HFFc6 (cell line): ENCODE measurements at regions not wholly inside any gene's neighbourhood (a gene's known extent, or its start where the extent isn't known, plus 50 kb on each side); places are given as distances from the start of the nearest gene placed in this dataset.

Experiments used
- DNase-seq: peaks from one replicate; pipeline ENCODE4 v3.0.0-alpha.2; 2018
- H3K27ac Mint-ChIP-seq: 2 replicates; pipeline ENCODE4 v1.8.0; 2020; ENCODE audit warnings: mild to moderate bottlenecking, mixed read lengths
- H3K27me3 Mint-ChIP-seq: 2 replicates; pipeline ENCODE4 v1.8.0; 2021; ENCODE audit warnings: mild to moderate bottlenecking, moderate library complexity, mixed read lengths; ENCODE audit not compliant: insufficient read depth
- H3K36me3 Mint-ChIP-seq: 2 replicates; pipeline ENCODE4 v1.8.0; 2021; ENCODE audit warnings: low read depth, mixed read lengths
- H3K4me1 Mint-ChIP-seq: 2 replicates; pipeline ENCODE4 v1.8.0; 2020; ENCODE audit warnings: low read depth, mixed read lengths
- H3K4me3 Mint-ChIP-seq: 2 replicates; pipeline ENCODE4 v1.8.0; 2020; ENCODE audit warnings: mild to moderate bottlenecking, moderate library complexity, mixed read lengths
- H3K9me3 Mint-ChIP-seq: 2 replicates; pipeline ENCODE4 v1.8.0; 2020; ENCODE audit warnings: mild to moderate bottlenecking, mixed read lengths
- CTCF ChIP-seq: fragments of 200-600 bp; sonication (generic); IDR thresholded peaks from 2 replicates; pipeline ENCODE4 v1.5.0; 2021; ENCODE audit warnings: antibody characterized with exemption, mild to moderate bottlenecking

- Mint-ChIP-seq H3K36me3 (peaks cover 10% of the 10 kb centered on the region), H3K27me3 (peaks cover 10% of the 10 kb centered on the region), H3K9me3 (no peaks in the 10 kb centered on the region), H3K4me3 (no peak overlapping the region), H3K4me1 (peaks cover 62% of the 10 kb centered on the region), H3K27ac (no peak overlapping the region)
- DNase-seq, result no peak
- TF ChIP-seq CTCF, result no peak
Measured at GRCh38 chr2:120854766-120855530, 119.3 kb downstream of the GLI2 start.

- no peak for TF ChIP-seq CTCF
- DNase-seq, result no peak
- 0 out of 2 replicates have a peak, but pooled peaks cover 4% of the 10 kb centered on the region for H3K36me3 Mint-ChIP-seq
- H3K4me3 Mint-ChIP-seq, result no peak overlapping the region
- H3K27ac Mint-ChIP-seq, result no peak overlapping the region
- H3K9me3 Mint-ChIP-seq, result no peaks in the 10 kb centered on the region
- peaks cover 7% of the 10 kb centered on the region for H3K27me3 Mint-ChIP-seq
- H3K4me1 Mint-ChIP-seq, result peaks cover 63% of the 10 kb centered on the region
Measured at GRCh38 chr2:120855855-120856405, 120.3 kb downstream of the GLI2 start.

- H3K4me3 Mint-ChIP-seq, result peak overlapping the region; percentile 11; the same call in 1 of the 2 replicates
- TF ChIP-seq CTCF, result peak; percentile 68
Measured at GRCh38 chr2:120856421-120856862, 120.8 kb downstream of the GLI2 start.

GRCh38 chr2:120857422-120857821, 121.8 kb downstream of the GLI2 start:
- H3K36me3 Mint-ChIP-seq, result 0 out of 2 replicates have a peak, but pooled peaks cover 4% of the 10 kb centered on the region
- no peak overlapping the region for H3K4me3 Mint-ChIP-seq
- H3K27ac Mint-ChIP-seq, result no peak overlapping the region
- DNase-seq, result no peak
- H3K4me1 Mint-ChIP-seq, result peaks cover 63% of the 10 kb centered on the region
- no peaks in the 10 kb centered on the region for H3K9me3 Mint-ChIP-seq
- no peak for TF ChIP-seq CTCF
- peaks cover 3% of the 10 kb centered on the region for H3K27me3 Mint-ChIP-seq

More at GRCh38 chr2:120856421-120856862, 120.8 kb downstream of the GLI2 start:
- peaks cover 63% of the 10 kb centered on the region for H3K4me1 Mint-ChIP-seq
- 0 out of 2 replicates have a peak, but pooled peaks cover 4% of the 10 kb centered on the region for H3K36me3 Mint-ChIP-seq
- DNase-seq, result peak; percentile 51
- H3K27ac Mint-ChIP-seq, result peak overlapping the region; percentile 82
- no peaks in the 10 kb centered on the region for H3K9me3 Mint-ChIP-seq
- peaks cover 4% of the 10 kb centered on the region for H3K27me3 Mint-ChIP-seq

GRCh38 chr2:120857931-120858330, 122.3 kb downstream of the GLI2 start:
- H3K4me1 Mint-ChIP-seq, result peaks cover 63% of the 10 kb centered on the region
- 0 out of 2 replicates have a peak, but pooled peaks cover 4% of the 10 kb centered on the region for H3K36me3 Mint-ChIP-seq
- no peak for DNase-seq
- TF ChIP-seq CTCF, result no peak
- H3K27ac Mint-ChIP-seq, result peak overlapping the region; percentile 47
- H3K9me3 Mint-ChIP-seq, result no peaks in the 10 kb centered on the region
- peaks cover 3% of the 10 kb centered on the region for H3K27me3 Mint-ChIP-seq
- no peak overlapping the region; the same call in 1 of the 2 replicates for H3K4me3 Mint-ChIP-seq
